Coronary artery (tissue), 2 donors: ENCODE measurements at regions not wholly inside any gene's neighbourhood (a gene's known extent, or its start where the extent isn't known, plus 50 kb on each side); places are given as distances from the start of the nearest gene placed in this dataset.
"Not testable (repeated sequence)": the region's sequence is repeated elsewhere in the genome, so short reads cannot be mapped to it uniquely, and the experiment has no call there.

Source experiments
- DNase-seq: peaks from one replicate; pipeline ENCODE4 v3.0.0-alpha.2; 2017; ENCODE audit warnings: low spot score
- H3K27ac ChIP-seq, 2 donors: fragments of 200-600 bp; sonication (generic); one replicate each; pipeline ENCODE4 v1.5.1; 2016 to 2019
- H3K4me3 ChIP-seq: fragments of 200-600 bp; sonication (generic); 2 replicates; pipeline ENCODE4 v1.5.1; 2016; ENCODE audit warnings: mild to moderate bottlenecking, moderate library complexity
- TF ChIP-seq, protein P1 (sequence below): fragments of 200-600 bp; sonication (generic); IDR thresholded peaks from one replicate; pipeline ENCODE4 v1.5.1; 2019; ENCODE audit warnings: antibody characterized with exemption

- Histone ChIP-seq H3K27ac (no peak overlapping the region), H3K4me3 (no peak overlapping the region)
- TF ChIP-seq, protein P1, sequence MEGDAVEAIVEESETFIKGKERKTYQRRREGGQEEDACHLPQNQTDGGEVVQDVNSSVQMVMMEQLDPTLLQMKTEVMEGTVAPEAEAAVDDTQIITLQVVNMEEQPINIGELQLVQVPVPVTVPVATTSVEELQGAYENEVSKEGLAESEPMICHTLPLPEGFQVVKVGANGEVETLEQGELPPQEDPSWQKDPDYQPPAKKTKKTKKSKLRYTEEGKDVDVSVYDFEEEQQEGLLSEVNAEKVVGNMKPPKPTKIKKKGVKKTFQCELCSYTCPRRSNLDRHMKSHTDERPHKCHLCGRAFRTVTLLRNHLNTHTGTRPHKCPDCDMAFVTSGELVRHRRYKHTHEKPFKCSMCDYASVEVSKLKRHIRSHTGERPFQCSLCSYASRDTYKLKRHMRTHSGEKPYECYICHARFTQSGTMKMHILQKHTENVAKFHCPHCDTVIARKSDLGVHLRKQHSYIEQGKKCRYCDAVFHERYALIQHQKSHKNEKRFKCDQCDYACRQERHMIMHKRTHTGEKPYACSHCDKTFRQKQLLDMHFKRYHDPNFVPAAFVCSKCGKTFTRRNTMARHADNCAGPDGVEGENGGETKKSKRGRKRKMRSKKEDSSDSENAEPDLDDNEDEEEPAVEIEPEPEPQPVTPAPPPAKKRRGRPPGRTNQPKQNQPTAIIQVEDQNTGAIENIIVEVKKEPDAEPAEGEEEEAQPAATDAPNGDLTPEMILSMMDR: no peak
- no peak for DNase-seq
These were observed 392.3 kb upstream of the ZEB2 start for GRCh38 chr2:144912206-144912605.

GRCh38 chr2:144905956-144906355, 386.0 kb upstream of the ZEB2 start:
- no peak overlapping the region for H3K4me3 ChIP-seq

GRCh38 chr2:144904612-144905011, 384.7 kb upstream of the ZEB2 start:
- DNase-seq: no peak
- H3K27ac ChIP-seq: no peak overlapping the region

More at GRCh38 chr2:144905956-144906355, 386.0 kb upstream of the ZEB2 start:
- TF ChIP-seq, protein P1: no peak
- no peak overlapping the region for H3K27ac ChIP-seq
- DNase-seq: no peak

DNA sequence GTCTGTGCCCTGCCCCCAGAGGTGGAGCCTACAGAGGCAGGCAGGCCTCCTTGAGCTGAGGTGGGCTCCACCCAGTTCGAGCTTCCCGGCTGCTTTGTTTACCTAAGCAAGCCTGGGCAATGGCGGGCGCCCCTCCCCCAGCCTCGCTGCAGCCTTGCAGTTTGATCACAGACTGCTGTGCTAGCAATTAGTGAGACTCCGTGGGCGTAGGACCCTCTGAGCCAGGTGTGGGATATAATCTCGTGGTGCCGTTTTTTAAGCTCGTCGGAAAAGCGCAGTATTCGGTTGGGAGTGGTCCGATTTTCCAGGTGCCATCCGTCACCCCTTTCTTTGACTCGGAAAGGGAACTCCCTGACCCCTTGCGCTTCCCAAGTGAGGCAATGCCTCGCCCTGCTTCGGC, 383.1 kb upstream of the ZEB2 start:
- H3K27ac ChIP-seq, DNase-seq, H3K4me3 ChIP-seq: not testable (repeated sequence)

More at GRCh38 chr2:144904612-144905011, 384.7 kb upstream of the ZEB2 start:
- TF ChIP-seq, protein P1: no peak
- H3K4me3 ChIP-seq: no peak overlapping the region

GRCh38 chr2:144901386-144901785, 381.5 kb upstream of the ZEB2 start:
- DNase-seq, H3K27ac ChIP-seq, H3K4me3 ChIP-seq: not testable (repeated sequence)

GRCh38 chr2:144896341-144896740, 376.4 kb upstream of the ZEB2 start:
- DNase-seq: no peak

DNA sequence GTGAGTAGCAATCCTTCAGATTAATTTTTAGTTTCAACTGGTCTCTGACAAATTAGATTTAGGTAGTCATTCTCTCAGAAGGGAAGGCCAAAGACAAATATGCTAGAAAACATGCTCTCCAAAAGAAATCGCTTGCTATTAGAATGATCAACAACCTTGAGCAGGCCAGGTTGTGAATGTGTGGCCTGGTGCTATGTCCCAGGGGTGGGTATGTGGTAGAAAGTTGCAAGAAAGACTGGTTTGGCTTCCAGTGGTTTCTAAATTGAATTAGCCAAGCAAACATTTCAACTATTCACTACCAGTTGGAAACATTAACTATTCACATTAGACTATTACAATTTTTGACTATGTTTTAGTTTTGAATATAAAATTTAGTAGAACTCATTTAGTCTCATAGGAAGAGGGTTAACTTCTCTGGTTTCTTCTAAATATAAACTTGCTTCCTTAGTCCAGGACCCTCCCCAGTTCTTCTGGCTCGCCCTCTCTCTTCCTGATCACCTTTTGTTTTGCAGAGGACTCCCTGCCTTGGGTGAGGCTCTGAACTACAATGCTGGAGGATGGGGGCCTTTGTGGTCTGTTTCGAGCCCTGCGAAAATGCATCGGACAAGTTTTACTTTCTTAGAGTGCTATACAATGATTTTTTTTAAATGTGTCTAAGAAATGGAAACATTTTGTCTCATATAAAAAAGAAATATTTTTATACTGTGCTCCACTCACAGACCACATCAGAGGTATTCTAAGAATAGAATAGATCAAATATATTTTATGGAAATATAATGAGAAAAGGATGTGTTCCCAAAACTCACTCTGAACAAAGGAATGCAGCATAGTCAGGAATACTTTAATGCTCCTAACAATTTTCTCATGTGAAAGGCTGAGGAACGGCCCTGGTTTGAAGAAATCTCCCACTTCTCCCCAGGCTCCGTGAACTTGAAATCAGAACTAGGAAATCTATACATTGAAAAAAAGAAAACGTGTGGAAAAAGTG, 375.0 kb upstream of the ZEB2 start:
- no peak for DNase-seq
- TF ChIP-seq, protein P1: no peak
- Histone ChIP-seq H3K4me3 (no peak overlapping the region), H3K27ac (no peak overlapping the region)

More at GRCh38 chr2:144896341-144896740, 376.4 kb upstream of the ZEB2 start:
- no peak overlapping the region for H3K4me3 ChIP-seq
- H3K27ac ChIP-seq: no peak overlapping the region
- TF ChIP-seq, protein P1: no peak

DNA sequence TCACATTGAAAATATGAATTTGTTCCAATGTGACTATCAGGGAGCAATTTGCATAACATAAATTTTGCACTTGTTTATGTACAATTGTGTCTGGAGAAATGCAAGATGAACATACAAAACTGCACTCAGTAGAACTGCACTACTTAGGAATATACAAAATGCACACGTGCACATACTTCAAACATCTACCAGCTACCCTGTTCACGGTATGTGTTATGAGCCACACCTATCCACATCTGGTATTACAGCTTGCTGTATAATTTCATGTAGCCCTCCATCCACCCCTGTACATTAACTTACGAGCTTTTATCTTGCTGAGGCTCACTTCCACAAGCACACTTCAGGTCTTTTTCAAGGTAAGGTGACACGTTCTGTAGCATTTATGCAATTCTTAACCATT, 373.5 kb upstream of the ZEB2 start:
- TF ChIP-seq, protein P1: no peak
- Histone ChIP-seq H3K4me3 (no peak overlapping the region), H3K27ac (no peak overlapping the region)
- no peak for DNase-seq
